AG04450 (cell line): ENCODE measurements at regions not wholly inside any gene's neighbourhood (a gene's known extent, or its start where the extent isn't known, plus 50 kb on each side); places are given as distances from the start of the nearest gene placed in this dataset.

Source experiments
- CTCF ChIA-PET: fragments of 300-600, 350-600 bp; formaldehyde crosslinking; extraction: SDS; loops from one replicate; lab custom pipeline; 2022; ENCODE audit warnings: antibody characterized with exemption, inconsistent platforms; lab: Charles Lee
- POLR2A ChIA-PET: fragments of 350-600 bp; formaldehyde crosslinking; extraction: SDS; loops from one replicate; lab custom pipeline; 2021; ENCODE audit warnings: antibody characterized with exemption, inconsistent platforms; lab: Yijun Ruan, JAX
- DNase-seq: peaks from one replicate; pipeline ENCODE4 v3.0.0-alpha.2; 2011; ENCODE audit warnings: low read depth, low spot score
- H3K27ac ChIP-seq: one replicate; pipeline ENCODE4 v1.5.1; 2012; ENCODE audit warnings: low read depth, low read length, control low read depth
- H3K27me3 ChIP-seq: one replicate; pipeline ENCODE4 v1.6.0; 2012; ENCODE audit warnings: low read length; ENCODE audit not compliant: control insufficient read depth, insufficient read depth
- H3K4me3 ChIP-seq: 2 replicates; pipeline ENCODE4 v1.5.1; 2011; ENCODE audit warnings: mild to moderate bottlenecking, low read depth, low read length, control low read depth
- H3K9me3 ChIP-seq: 2 replicates; pipeline ENCODE4 v1.5.1; 2012; ENCODE audit warnings: low read length; ENCODE audit not compliant: control insufficient read depth, insufficient read depth
- TF ChIP-seq, protein P1 (sequence below): IDR thresholded peaks from 2 replicates; pipeline ENCODE4 v1.5.1; 2011; ENCODE audit warnings: low read depth, low read length, control low read depth, inconsistent platforms

DNA sequence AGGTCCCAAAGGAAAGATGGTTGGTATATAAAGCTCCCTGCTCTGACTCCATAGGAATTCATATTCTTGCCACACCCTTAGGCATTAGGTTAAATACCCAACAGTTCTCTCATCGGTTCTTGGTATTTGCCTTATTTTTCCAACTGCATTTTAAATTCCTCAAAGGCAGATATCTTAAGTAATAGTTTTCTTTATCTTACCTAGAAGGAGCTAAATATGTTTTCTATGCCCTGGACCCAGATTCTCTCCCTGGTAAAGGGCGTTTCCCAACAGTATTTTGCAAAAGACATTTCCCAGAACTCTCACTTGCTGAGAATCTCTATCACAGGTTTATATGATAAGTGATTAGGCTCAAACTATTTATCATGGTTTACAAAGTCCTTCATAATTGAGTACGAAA, 158.6 kb upstream of the BDNF start:
- CTCF ChIA-PET, result no interaction called here

DNA sequence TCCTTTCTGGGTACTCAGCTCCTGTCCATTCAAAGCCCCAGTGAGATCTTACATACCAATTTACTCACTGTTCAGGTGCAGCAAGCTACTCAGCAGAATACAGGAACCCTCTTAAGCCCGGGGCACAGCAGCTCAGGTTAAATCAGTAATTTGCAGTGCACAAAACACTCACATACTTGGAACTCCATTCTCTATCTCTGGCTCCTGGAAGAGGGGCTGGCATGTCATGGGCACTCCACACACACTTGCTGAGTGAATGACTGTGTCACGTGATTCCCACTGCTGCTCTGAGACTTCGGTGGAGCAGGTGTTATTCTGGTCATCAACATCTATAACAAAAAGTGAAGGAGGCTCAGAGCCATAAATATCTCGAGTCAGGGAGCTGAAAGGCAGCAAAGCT, 157.3 kb upstream of the BDNF start:
- CTCF ChIA-PET, result no interaction called here

More for the DNA sequence above, 158.6 kb upstream of the BDNF start:
- POLR2A ChIA-PET, result no interaction called here
- Histone ChIP-seq H3K27ac (no peak overlapping the region), H3K9me3 (no peaks in the 10 kb centered on the region), H3K27me3 (no peaks in the 10 kb centered on the region), H3K4me3 (no peak overlapping the region)
- TF ChIP-seq, protein P1, sequence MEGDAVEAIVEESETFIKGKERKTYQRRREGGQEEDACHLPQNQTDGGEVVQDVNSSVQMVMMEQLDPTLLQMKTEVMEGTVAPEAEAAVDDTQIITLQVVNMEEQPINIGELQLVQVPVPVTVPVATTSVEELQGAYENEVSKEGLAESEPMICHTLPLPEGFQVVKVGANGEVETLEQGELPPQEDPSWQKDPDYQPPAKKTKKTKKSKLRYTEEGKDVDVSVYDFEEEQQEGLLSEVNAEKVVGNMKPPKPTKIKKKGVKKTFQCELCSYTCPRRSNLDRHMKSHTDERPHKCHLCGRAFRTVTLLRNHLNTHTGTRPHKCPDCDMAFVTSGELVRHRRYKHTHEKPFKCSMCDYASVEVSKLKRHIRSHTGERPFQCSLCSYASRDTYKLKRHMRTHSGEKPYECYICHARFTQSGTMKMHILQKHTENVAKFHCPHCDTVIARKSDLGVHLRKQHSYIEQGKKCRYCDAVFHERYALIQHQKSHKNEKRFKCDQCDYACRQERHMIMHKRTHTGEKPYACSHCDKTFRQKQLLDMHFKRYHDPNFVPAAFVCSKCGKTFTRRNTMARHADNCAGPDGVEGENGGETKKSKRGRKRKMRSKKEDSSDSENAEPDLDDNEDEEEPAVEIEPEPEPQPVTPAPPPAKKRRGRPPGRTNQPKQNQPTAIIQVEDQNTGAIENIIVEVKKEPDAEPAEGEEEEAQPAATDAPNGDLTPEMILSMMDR, result no peak
- no peak for DNase-seq

DNA sequence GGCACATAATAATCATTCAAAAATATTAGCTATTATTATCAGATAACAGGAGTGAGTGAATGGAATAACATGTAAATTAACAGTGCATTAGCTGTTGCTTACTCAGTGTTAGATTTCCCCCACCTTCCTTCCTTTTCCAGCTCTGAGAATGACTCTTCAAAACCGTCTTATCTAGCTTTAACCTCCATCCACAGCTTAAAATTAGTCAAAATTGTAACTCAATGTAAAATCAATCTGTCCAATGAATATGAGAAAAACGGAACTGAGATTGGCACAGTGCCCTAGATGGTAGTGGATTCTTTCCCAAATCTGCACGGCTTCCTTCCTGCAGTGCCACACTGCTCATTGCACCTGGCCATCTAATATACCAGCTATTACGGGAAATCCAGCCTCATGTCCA, 156.8 kb upstream of the BDNF start:
- Histone ChIP-seq H3K4me3 (no peak overlapping the region), H3K27ac (no peak overlapping the region), H3K9me3 (no peaks in the 10 kb centered on the region), H3K27me3 (no peaks in the 10 kb centered on the region)
- POLR2A ChIA-PET, result no interaction called here
- CTCF ChIA-PET, result no interaction called here
- TF ChIP-seq, protein P1, result no peak
- no peak for DNase-seq

More for the DNA sequence above, 157.3 kb upstream of the BDNF start:
- H3K9me3 ChIP-seq, result no peaks in the 10 kb centered on the region
- no peaks in the 10 kb centered on the region for H3K27me3 ChIP-seq
- TF ChIP-seq, protein P1, result no peak
- POLR2A ChIA-PET, result no interaction called here
- no peak overlapping the region for H3K27ac ChIP-seq
- DNase-seq, result no peak
- no peak overlapping the region for H3K4me3 ChIP-seq

DNA sequence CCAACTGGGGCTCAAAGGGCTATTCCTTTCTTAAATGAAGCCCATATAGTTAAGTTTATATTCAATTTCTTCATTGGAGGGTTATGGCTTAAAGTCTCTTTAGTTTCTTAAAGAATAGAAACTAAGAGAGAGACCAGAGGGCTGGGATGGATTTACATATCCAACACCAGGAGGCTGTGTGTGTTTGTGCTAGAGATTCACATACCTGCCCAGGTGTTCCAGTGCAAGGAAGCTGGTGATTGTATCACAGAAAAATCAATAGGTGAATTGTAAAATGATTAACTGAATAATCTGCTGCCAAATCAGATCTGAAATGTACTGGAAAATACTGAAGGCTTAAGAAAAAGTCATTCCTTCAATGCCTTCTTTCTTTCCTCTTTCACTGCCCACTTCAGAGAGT, 148.2 kb upstream of the BDNF start:
- Histone ChIP-seq H3K4me3 (no peak overlapping the region), H3K27me3 (no peaks in the 10 kb centered on the region), H3K9me3 (peaks cover 3% of the 10 kb centered on the region; the same call in 1 of the 2 replicates), H3K27ac (no peak overlapping the region)
- DNase-seq, result no peak
- CTCF ChIA-PET, result no interaction called here
- TF ChIP-seq, protein P1, result no peak
- POLR2A ChIA-PET, result no interaction called here

DNA sequence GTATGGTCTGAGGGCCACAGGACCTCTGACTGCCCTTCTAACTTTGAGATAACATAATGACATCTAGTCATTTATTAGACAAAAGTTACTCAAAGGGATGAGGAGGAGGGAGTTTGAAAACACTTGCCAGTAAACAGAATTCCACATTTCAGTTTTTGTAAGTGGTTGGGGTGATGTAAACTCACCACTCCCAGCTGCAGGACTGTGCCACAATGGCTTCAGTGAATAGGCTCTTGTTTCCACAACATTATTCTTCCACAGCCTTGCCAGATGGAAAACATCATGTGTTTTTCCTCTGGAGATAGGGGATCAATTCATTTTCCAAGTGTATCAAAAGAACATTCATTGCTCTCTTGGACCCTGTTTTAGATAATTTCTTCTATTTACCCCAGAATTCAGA, 147.2 kb upstream of the BDNF start:
- Histone ChIP-seq H3K4me3 (no peak overlapping the region), H3K9me3 (peaks cover 3% of the 10 kb centered on the region; the same call in 1 of the 2 replicates), H3K27me3 (no peaks in the 10 kb centered on the region), H3K27ac (no peak overlapping the region)
- DNase-seq, result no peak
- CTCF ChIA-PET, result no interaction called here
- TF ChIP-seq, protein P1, result no peak
- POLR2A ChIA-PET, result no interaction called here
